Right lobe of liver (tissue), 6 donors: ENCODE measurements at regions not wholly inside any gene's neighbourhood (a gene's known extent, or its start where the extent isn't known, plus 50 kb on each side); places are given as distances from the start of the nearest gene placed in this dataset.
A peak's percentile ranks its signal among the peaks of the same experiment; 100 is the strongest.

ENCODE experiments used
- ATAC-seq, 4 donors: fragments of 200-7000 bp; cut with Tn5 transposase; one replicate each; pipeline ENCODE4 v1.9.1; 2020; ENCODE audit warnings: mild to moderate bottlenecking in 4 of 4, moderate library complexity in 4 of 4
- DNase-seq, 3 donors: peaks; one replicate each; pipeline ENCODE4 v3.0.0-alpha.2; 2020
- H3K27ac ChIP-seq, 3 donors: fragments of 200-600 bp; one replicate each; pipeline ENCODE4 v1.8.0; 2022
- H3K27me3 ChIP-seq, 2 donors: fragments of 200-600 bp; one replicate each; pipeline ENCODE4 v1.8.0; 2022
- H3K36me3 ChIP-seq, 4 donors: fragments of 200-600 bp; sonication (generic) in 1 of 4; one replicate each; pipeline versions ENCODE4 v1.5.1 to v1.8.0; 2017 to 2022; ENCODE audit warnings: control low read depth in 1 of 4
- H3K4me1 ChIP-seq, 4 donors: fragments of 200-600 bp; sonication (generic) in 1 of 4; one replicate each; pipeline versions ENCODE4 v1.5.1 to v1.8.0; 2017 to 2022; ENCODE audit warnings: control low read depth in 1 of 4
- H3K4me3 ChIP-seq, 3 donors: fragments of 200-600 bp; one replicate each; pipeline ENCODE4 v1.8.0; 2022
- H3K9me3 ChIP-seq, 4 donors: fragments of 200-600 bp; sonication (generic) in 1 of 4; one replicate each; pipeline versions ENCODE4 v1.5.1 to v1.8.0; 2017 to 2022; ENCODE audit warnings: control low read depth in 1 of 4
- POLR2A ChIP-seq: fragments of 450-650 bp; IDR thresholded peaks from one replicate; pipeline ENCODE4 v1.6.1; 2017; ENCODE audit warnings: antibody characterized with exemption, mild to moderate bottlenecking
- WGBS: methylation state at CpG from one replicate; pipeline ENCODE4 v1.1.6; 2018; ENCODE audit warnings: low coverage, low lambda C conversion rate; ENCODE audit not compliant: insufficient coverage; ENCODE audit errors: missing lambda C conversion rate; 5-methylcytosine and 5-hydroxymethylcytosine counted together
- intact Hi-C, 2 donors: fragments of 100-400 bp; cut with DNase I; formaldehyde crosslinking; loops; one replicate each; pipeline versions ENCODE4 v1.11.2 to v1.14.1; 2022
- TF ChIP-seq, protein P1 (sequence below), 4 donors: fragments of 200-600 bp in 3 of 4; fragments of 450-650 bp in 1 of 4; IDR thresholded peaks; one replicate each; pipeline versions ENCODE4 v1.5.1 to v1.8.0; 2016 to 2022; ENCODE audit warnings: antibody characterized with exemption in 4 of 4, mild to moderate bottlenecking in 2 of 4
- donor health status: DM: no; HTN: yes; CAD: no.
- donor health status: DM: no; HTN: no; CAD: no.
- donor health status: DM: no; HTN: no; CAD: no.
- donor health status: DM: no; HTN: yes; CAD: no.
- donor health status: DM: no; HTN: yes; CAD: no.

DNA sequence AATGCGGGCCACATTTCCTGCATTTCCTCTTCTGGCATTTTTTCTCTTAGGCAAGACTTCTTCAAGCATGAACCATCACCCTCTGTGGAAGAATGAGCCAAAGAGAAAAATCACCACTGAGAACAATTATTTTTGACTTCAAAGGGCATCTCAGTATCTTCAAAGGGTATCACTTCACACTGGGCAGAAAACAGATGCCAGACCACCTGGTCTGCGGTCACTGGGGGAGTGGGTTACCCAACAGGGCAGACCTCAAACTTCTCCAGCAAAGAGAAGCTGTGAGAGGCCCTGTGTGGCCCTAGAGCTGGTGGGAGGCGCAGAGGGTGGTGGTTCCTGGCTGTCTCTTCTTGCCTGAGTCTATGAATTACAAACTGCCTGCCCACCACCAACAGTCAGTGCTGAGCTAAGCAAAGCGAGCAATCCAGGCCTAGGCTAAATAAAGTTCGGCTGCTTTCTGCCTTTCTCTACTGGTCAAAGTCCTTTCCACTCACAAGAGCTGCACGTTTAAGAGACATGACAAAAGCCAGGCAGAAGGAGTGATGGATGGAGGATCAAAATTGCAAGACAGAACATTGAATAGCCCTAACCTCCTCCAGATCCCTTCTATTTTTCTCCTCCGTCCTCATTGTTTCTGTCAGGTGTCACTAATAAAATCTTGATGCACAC is 602.7 kb upstream of the CDH5 start:
- H3K4me3 ChIP-seq: no peak overlapping the region
- intact Hi-C loops: no loop called here
- no peaks in the 10 kb centered on the region for H3K36me3 ChIP-seq
- TF ChIP-seq POLR2A: no peak
- TF ChIP-seq, protein P1, sequence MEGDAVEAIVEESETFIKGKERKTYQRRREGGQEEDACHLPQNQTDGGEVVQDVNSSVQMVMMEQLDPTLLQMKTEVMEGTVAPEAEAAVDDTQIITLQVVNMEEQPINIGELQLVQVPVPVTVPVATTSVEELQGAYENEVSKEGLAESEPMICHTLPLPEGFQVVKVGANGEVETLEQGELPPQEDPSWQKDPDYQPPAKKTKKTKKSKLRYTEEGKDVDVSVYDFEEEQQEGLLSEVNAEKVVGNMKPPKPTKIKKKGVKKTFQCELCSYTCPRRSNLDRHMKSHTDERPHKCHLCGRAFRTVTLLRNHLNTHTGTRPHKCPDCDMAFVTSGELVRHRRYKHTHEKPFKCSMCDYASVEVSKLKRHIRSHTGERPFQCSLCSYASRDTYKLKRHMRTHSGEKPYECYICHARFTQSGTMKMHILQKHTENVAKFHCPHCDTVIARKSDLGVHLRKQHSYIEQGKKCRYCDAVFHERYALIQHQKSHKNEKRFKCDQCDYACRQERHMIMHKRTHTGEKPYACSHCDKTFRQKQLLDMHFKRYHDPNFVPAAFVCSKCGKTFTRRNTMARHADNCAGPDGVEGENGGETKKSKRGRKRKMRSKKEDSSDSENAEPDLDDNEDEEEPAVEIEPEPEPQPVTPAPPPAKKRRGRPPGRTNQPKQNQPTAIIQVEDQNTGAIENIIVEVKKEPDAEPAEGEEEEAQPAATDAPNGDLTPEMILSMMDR (IDR thresholded peaks at IDR 0.05): no peak
- no peaks in the 10 kb centered on the region for H3K9me3 ChIP-seq
- ATAC-seq: peak; percentile 68 to 85 (median 76)
- no peak for DNase-seq
- 45% methylated on average over 6 of the region's 7 CpGs for WGBS
- no peaks in the 10 kb centered on the region for H3K4me1 ChIP-seq
- H3K27me3 ChIP-seq: no peaks in the 10 kb centered on the region
- H3K27ac ChIP-seq: no peak overlapping the region

DNA sequence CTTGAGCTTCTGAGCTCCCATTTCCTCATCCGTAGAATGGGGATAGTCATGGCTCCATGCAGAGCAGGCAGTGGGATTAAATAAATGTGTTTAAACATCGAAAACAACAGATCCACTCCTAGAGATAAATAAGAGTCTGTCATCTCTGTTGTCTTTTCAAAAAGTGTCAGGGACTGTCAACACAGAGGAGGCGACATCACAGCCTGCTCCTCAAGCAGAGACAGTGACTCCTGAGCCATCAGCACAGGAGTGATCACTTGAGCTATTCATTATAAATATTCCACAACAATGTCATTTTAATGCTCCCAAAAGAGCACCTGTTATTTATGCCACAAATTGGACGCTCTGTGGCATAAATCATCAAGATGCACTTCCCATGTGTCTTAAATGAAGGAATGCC is 605.6 kb upstream of the CDH5 start:
- intact Hi-C loops: no loop called here
- Histone ChIP-seq H3K27me3 (no peaks in the 10 kb centered on the region), H3K9me3 (no peaks in the 10 kb centered on the region), H3K36me3 (no peaks in the 10 kb centered on the region), H3K4me3 (no peak overlapping the region), H3K27ac (no peak overlapping the region), H3K4me1 (no peaks in the 10 kb centered on the region)
- no peak for DNase-seq
- no peak for ATAC-seq
- TF ChIP-seq POLR2A: no peak
- TF ChIP-seq, protein P1 (IDR thresholded peaks at IDR 0.05): no peak
- WGBS: 68% methylated on average over 3 of the region's 4 CpGs

DNA sequence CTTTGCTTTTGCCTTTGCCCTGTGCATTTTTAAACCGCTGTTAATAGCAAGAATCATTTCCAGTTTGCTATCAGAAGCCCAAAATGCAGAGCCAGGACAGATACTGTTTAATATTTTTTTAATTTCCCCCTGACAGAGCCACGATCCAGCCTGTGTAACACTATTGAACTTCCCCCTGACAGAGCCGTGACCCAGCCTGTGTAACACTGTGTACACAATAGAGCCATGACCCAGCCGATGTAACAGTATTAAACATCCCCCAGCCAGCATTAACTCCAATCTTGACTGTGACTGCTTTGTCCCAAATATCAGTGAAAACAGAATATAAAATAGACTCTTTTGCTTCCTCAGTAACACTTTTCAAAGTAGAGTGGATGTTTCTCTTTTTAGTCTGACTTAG is 607.9 kb upstream of the CDH5 start:
- H3K27me3 ChIP-seq: no peaks in the 10 kb centered on the region
- H3K36me3 ChIP-seq: no peaks in the 10 kb centered on the region
- peak in 1 of 4 donors; percentile 31 for ATAC-seq
- WGBS: 10% methylated on average over 4 of the region's 4 CpGs
- intact Hi-C loops: no loop called here
- no peak for DNase-seq
- H3K4me3 ChIP-seq: no peak overlapping the region
- no peaks in the 10 kb centered on the region for H3K9me3 ChIP-seq
- no peak overlapping the region for H3K27ac ChIP-seq
- H3K4me1 ChIP-seq: no peaks in the 10 kb centered on the region
- TF ChIP-seq, protein P1 (IDR thresholded peaks at IDR 0.05): no peak
- TF ChIP-seq POLR2A: no peak

DNA sequence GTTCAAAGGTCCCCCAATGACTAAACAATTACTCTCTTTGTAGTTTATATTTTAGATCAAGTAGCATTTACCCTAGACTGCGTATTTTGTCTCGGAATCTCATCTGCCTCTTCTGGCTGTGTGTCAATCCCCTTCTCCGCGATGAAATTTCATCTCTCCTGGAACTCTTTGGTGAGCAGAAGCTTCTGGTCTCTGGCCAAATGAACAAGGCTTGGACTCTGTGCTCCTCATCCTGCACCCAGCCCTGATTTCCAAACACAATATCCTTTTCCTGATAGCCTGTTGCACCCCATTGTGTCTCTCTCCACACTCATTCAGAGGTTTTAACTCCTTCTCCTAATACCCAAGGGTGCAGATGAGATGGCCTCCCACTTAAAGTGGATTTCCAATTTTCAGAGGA is 609.4 kb upstream of the CDH5 start:
- WGBS: 82% methylated on average over 4 of the region's 4 CpGs
- Histone ChIP-seq H3K4me1 (no peaks in the 10 kb centered on the region), H3K27ac (no peak overlapping the region), H3K36me3 (no peaks in the 10 kb centered on the region), H3K27me3 (no peaks in the 10 kb centered on the region), H3K4me3 (no peak overlapping the region), H3K9me3 (no peaks in the 10 kb centered on the region)
- ATAC-seq (no peak), DNase-seq (no peak)
- intact Hi-C loops: no loop called here
- no peak for TF ChIP-seq POLR2A
- TF ChIP-seq, protein P1 (IDR thresholded peaks at IDR 0.05): no peak

DNA sequence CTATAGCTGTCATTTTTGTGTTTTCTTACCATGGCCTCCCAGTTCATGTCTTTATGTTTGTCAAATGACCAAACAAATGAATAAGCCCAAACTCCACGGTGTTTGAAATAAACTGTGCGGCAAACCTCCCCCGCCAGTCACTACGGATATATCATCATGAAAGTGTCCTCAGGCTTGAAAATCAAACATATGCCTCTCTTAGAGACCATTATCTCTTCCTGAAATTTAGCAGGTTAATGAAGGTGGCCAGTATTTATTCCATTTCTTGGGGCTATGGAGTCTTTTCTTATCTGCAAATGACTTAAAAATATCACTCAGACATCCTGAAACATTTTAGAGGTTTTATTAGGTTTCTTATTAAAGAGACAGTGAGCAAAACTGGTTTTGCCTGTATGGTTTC is 610.3 kb upstream of the CDH5 start:
- no peak overlapping the region for H3K4me3 ChIP-seq
- 65% methylated on average over 4 of the region's 4 CpGs for WGBS
- TF ChIP-seq POLR2A: no peak
- TF ChIP-seq, protein P1 (IDR thresholded peaks at IDR 0.05): no peak
- no peaks in the 10 kb centered on the region for H3K36me3 ChIP-seq
- no peaks in the 10 kb centered on the region for H3K9me3 ChIP-seq
- no peak overlapping the region for H3K27ac ChIP-seq
- DNase-seq (no peak), ATAC-seq (no peak)
- H3K27me3 ChIP-seq: no peaks in the 10 kb centered on the region
- no peaks in the 10 kb centered on the region for H3K4me1 ChIP-seq
- intact Hi-C loops: no loop called here
